HG03457 (cell line): ENCODE measurements at regions not wholly inside any gene's neighbourhood (a gene's known extent, or its start where the extent isn't known, plus 50 kb on each side); places are given as distances from the start of the nearest gene placed in this dataset.
"Not testable (repeated sequence)": the region's sequence is repeated elsewhere in the genome, so short reads cannot be mapped to it uniquely, and the experiment has no call there.

Source experiments
- ATAC-seq: cut with Tn5 transposase; IDR thresholded peaks from one replicate; pipeline ENCODE4 v1.9.1; 2021; ENCODE audit warnings: moderate number of reproducible peaks; ENCODE audit not compliant: unreplicated experiment

GRCh38 chr16:86880316-86881117 lies 302.2 kb downstream of the FOXL1 start:
- no peak for ATAC-seq

- no peak for ATAC-seq
Observed at GRCh38 chr16:86881118-86881510, 302.8 kb downstream of the FOXL1 start.

GRCh38 chr16:86881861-86882273 lies 303.5 kb downstream of the FOXL1 start:
- no peak for ATAC-seq

- ATAC-seq = no peak
Observed at GRCh38 chr16:86882586-86883280, 304.4 kb downstream of the FOXL1 start.

- ATAC-seq = no peak
Observed at GRCh38 chr16:86883583-86884389, 305.4 kb downstream of the FOXL1 start.

- no peak for ATAC-seq
Observed at GRCh38 chr16:86884390-86884650, 306.0 kb downstream of the FOXL1 start.

GRCh38 chr16:86885139-86885538 lies 306.8 kb downstream of the FOXL1 start:
- ATAC-seq = no peak

- ATAC-seq = no peak
Observed at GRCh38 chr16:86886651-86887050, 308.3 kb downstream of the FOXL1 start.

GRCh38 chr16:86887416-86887815 lies 309.1 kb downstream of the FOXL1 start:
- no peak for ATAC-seq

GRCh38 chr16:86888231-86889053 lies 310.1 kb downstream of the FOXL1 start:
- no peak for ATAC-seq

- not testable (repeated sequence) for ATAC-seq
Observed at GRCh38 chr16:86889054-86889366, 310.7 kb downstream of the FOXL1 start.

GRCh38 chr16:86889974-86890373 lies 311.6 kb downstream of the FOXL1 start:
- no peak for ATAC-seq

- ATAC-seq = no peak
Observed at GRCh38 chr16:86891121-86891520, 312.8 kb downstream of the FOXL1 start.

- ATAC-seq = no peak
Observed at GRCh38 chr16:86891631-86892030, 313.3 kb downstream of the FOXL1 start.

GRCh38 chr16:86892509-86892908 lies 314.2 kb downstream of the FOXL1 start:
- no peak for ATAC-seq

GRCh38 chr16:86893506-86893905 lies 315.2 kb downstream of the FOXL1 start:
- no peak for ATAC-seq

GRCh38 chr16:86894029-86894567 lies 315.7 kb downstream of the FOXL1 start:
- no peak for ATAC-seq

- no peak for ATAC-seq
Observed at GRCh38 chr16:86894925-86895324, 316.6 kb downstream of the FOXL1 start.

- no peak for ATAC-seq
Observed at GRCh38 chr16:86895606-86896005, 317.3 kb downstream of the FOXL1 start.

GRCh38 chr16:86896976-86897375 lies 318.6 kb downstream of the FOXL1 start:
- ATAC-seq = no peak

- ATAC-seq = no peak
Observed at GRCh38 chr16:86897486-86897885, 319.1 kb downstream of the FOXL1 start.
